Spleen (tissue), 11 donors: ENCODE measurements at regions not wholly inside any gene's neighbourhood (a gene's known extent, or its start where the extent isn't known, plus 50 kb on each side); places are given as distances from the start of the nearest gene placed in this dataset.

Experiments
- DNase-seq: peaks from one replicate; pipeline ENCODE4 v3.0.0-alpha.2; 2020
- H3K27ac ChIP-seq, 8 donors: fragments of 200-600 bp; sonication (generic) in 7 of 8; 1 replicate in 4 of 8; 2 replicates in 4 of 8; pipeline versions ENCODE4 v1.5.0 to v1.8.0; 2016 to 2021; ENCODE audit warnings: inconsistent platforms in 4 of 8, mild to moderate bottlenecking in 4 of 8, moderate library complexity in 1 of 8
- H3K27me3 ChIP-seq, 7 donors: fragments of 200-600 bp; sonication (generic) in 6 of 7; replicated peaks in 1 of 7; 1 replicate in 4 of 7; 2 replicates in 3 of 7; pipeline versions ENCODE4 v1.5.0 to v1.8.0; 2016 to 2021; ENCODE audit warnings: inconsistent platforms in 3 of 7, mild to moderate bottlenecking in 1 of 7
- H3K36me3 ChIP-seq, 6 donors: fragments of 200-600 bp; sonication (generic) in 5 of 6; 1 replicate in 4 of 6; 2 replicates in 2 of 6; pipeline versions ENCODE4 v1.5.0 to v1.8.0; 2016 to 2021; ENCODE audit warnings: inconsistent platforms in 2 of 6
- H3K4me1 ChIP-seq, 6 donors: fragments of 200-600 bp; sonication (generic) in 5 of 6; 1 replicate in 3 of 6; 2 replicates in 3 of 6; pipeline versions ENCODE4 v1.5.0 to v1.8.0; 2016 to 2021; ENCODE audit warnings: inconsistent platforms in 3 of 6
- H3K4me3 ChIP-seq, 8 donors: fragments of 200-600 bp; sonication (generic) in 7 of 8; 1 replicate in 4 of 8; 2 replicates in 4 of 8; pipeline versions ENCODE4 v1.5.0 to v1.8.0; 2016 to 2021; ENCODE audit warnings: inconsistent platforms in 4 of 8, mild to moderate bottlenecking in 4 of 8, moderate library complexity in 2 of 8
- H3K9me3 ChIP-seq, 8 donors: fragments of 200-600 bp; sonication (generic) in 7 of 8; 1 replicate in 4 of 8; 2 replicates in 4 of 8; pipeline versions ENCODE4 v1.5.0 to v1.8.0; 2016 to 2021; ENCODE audit warnings: inconsistent platforms in 4 of 8
- POLR2A ChIP-seq, 3 donors: fragments of 450-650 bp; IDR thresholded peaks; one replicate each; pipeline ENCODE4 v1.5.1; 2017; ENCODE audit warnings: antibody characterized with exemption in 3 of 3, mild to moderate bottlenecking in 1 of 3
- POLR2AphosphoS5 ChIP-seq, 3 donors: sonication (generic); formaldehyde crosslinking; IDR thresholded peaks; one replicate each; pipeline ENCODE4 v1.5.1; 2017; ENCODE audit warnings: antibody characterized with exemption in 3 of 3
- WGBS, 5 donors: extraction: QIAGEN DNeasy Blood & Tissue Kit in 3 of 5; methylation state at CpG; one replicate each; pipeline versions ENCODE4 v1.1.5 to v1.1.7; 2013 to 2018; 5-methylcytosine and 5-hydroxymethylcytosine counted together
- intact Hi-C: fragments of 100-400 bp; cut with DNase I; formaldehyde crosslinking; loops from one replicate; pipeline ENCODE4 v1.15.0; 2023; ENCODE audit warnings: low total_unique reads
- TF ChIP-seq, protein P1 (sequence below), 11 experiments: fragments of 200-600 bp in 7 of 11; fragments of 450-650 bp in 4 of 11; sonication (generic) in 4 of 11; IDR thresholded peaks in 8 of 11; conservative IDR thresholded peaks in 3 of 11; 1 replicate in 7 of 11; 2 replicates in 4 of 11; pipeline versions ENCODE4 v1.4.0 to v1.8.0; 2016 to 2021; ENCODE audit warnings: antibody characterized with exemption in 11 of 11, inconsistent platforms in 4 of 11, mild to moderate bottlenecking in 1 of 11
- donor health status: healthy with polysubstance abuse.
- donor health status: DM: no; HTN: no; CAD: no; lungs with moderate emphysema.
- donor health status: DM: no; HTN: no; CAD: no.
- donor health status: Bipolar disorder and iron deficiency.
- donor health status: healthy.
- donor health status: DM: no; HTN: no; CAD: no.
- donor health status: DM: yes; HTN: yes; CAD: no.

DNA sequence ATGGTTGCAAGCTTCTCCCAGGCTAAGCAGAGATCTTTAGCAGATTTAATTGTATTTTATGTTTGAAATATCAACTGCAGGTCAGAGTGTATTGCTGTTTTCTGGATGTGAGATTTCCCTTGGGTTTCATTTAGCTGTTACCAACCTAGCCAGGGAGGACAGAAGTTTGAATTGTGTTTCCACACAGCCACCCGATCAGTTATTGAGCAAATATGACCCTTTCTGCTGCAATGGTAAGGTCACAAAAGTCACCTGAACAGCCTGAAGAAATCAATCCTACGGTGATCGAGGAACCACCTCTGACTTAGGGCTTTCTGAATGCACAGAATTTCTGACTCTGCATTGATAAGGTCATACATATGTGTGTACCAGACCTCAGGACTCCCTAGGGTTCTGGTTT lies 419.9 kb downstream of the MAN2A1 start:
- TF ChIP-seq, protein P1, sequence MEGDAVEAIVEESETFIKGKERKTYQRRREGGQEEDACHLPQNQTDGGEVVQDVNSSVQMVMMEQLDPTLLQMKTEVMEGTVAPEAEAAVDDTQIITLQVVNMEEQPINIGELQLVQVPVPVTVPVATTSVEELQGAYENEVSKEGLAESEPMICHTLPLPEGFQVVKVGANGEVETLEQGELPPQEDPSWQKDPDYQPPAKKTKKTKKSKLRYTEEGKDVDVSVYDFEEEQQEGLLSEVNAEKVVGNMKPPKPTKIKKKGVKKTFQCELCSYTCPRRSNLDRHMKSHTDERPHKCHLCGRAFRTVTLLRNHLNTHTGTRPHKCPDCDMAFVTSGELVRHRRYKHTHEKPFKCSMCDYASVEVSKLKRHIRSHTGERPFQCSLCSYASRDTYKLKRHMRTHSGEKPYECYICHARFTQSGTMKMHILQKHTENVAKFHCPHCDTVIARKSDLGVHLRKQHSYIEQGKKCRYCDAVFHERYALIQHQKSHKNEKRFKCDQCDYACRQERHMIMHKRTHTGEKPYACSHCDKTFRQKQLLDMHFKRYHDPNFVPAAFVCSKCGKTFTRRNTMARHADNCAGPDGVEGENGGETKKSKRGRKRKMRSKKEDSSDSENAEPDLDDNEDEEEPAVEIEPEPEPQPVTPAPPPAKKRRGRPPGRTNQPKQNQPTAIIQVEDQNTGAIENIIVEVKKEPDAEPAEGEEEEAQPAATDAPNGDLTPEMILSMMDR (IDR thresholded peaks at IDR 0.05 in 8 of 11, conservative IDR thresholded peaks at IDR 0.05 in 3 of 11), result no peak
- TF ChIP-seq POLR2AphosphoS5 (IDR thresholded peaks at IDR 0.05) (no peak), POLR2A (IDR thresholded peaks at IDR 0.05) (no peak)
- no peak overlapping the region for H3K4me3 ChIP-seq
- no peaks in the 10 kb centered on the region for H3K27me3 ChIP-seq
- H3K36me3 ChIP-seq, result no peaks in the 10 kb centered on the region
- intact Hi-C loops, result no loop called here
- H3K9me3 ChIP-seq, result no peaks in the 10 kb centered on the region
- no peaks in the 10 kb centered on the region for H3K4me1 ChIP-seq
- DNase-seq, result no peak
- 81 to 94% (median 89%) methylated on average over 3 of the region's 3 CpGs for WGBS, 5 donors
- H3K27ac ChIP-seq, result no peak overlapping the region

DNA sequence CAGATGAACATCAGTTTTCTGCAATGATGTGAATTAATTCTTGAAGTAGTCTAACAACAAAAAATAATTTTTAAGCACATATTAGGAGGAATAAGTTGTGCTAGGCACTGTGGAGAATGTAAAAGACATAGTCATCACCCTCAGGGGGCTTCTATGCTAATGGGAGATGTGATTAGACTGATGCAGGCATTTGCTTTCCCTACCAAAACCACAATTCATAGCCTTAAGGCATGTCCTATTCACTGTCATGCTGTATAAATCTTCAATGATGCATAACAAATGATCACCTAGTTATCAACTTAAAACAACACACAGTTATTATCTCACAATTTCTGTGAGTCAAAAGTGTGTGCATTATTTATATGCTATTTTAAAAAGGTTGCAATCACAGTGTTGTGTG lies 422.6 kb downstream of the MAN2A1 start:
- H3K4me1 ChIP-seq, result no peaks in the 10 kb centered on the region
- no peak for DNase-seq
- H3K36me3 ChIP-seq, result no peaks in the 10 kb centered on the region
- peaks cover 0 to 13% (median 7%) of the 10 kb centered on the region in 8 donors for H3K9me3 ChIP-seq
- no peak for TF ChIP-seq POLR2A (IDR thresholded peaks at IDR 0.05)
- TF ChIP-seq, protein P1 (IDR thresholded peaks at IDR 0.05 in 8 of 11, conservative IDR thresholded peaks at IDR 0.05 in 3 of 11), result no peak
- TF ChIP-seq POLR2AphosphoS5 (IDR thresholded peaks at IDR 0.05), result no peak
- intact Hi-C loops, result no loop called here
- H3K27me3 ChIP-seq, result no peaks in the 10 kb centered on the region
- no peak overlapping the region for H3K4me3 ChIP-seq
- H3K27ac ChIP-seq, result no peak overlapping the region

DNA sequence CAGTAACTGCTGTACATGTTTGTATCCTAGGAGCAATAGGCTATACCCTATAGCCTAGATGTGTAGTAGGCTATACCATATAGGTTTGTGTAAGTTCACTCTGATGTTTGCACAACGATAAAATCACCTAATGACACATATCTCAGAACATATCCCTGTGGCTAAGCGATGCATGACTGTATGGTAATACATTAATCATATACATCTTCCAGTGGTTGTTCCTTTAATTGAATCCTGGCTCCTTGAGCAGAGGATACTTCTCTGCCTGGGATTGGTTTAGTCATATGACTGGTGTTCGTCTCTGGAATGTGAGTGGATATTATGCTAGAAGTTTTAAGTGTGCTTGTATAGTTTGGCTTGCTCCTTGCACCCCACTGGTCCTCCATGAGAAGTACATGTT lies 425.8 kb downstream of the MAN2A1 start:
- Histone ChIP-seq H3K27me3 (no peaks in the 10 kb centered on the region), H3K36me3 (no peaks in the 10 kb centered on the region), H3K4me3 (no peak overlapping the region), H3K27ac (no peak overlapping the region), H3K4me1 (no peaks in the 10 kb centered on the region), H3K9me3 (peaks cover 0 to 32% (median 19%) of the 10 kb centered on the region in 8 donors)
- intact Hi-C loops, result no loop called here
- DNase-seq, result no peak
- 79 to 93% (median 84%) methylated on average over 3 of the region's 3 CpGs for WGBS, 5 donors
- TF ChIP-seq, protein P1 (IDR thresholded peaks at IDR 0.05 in 8 of 11, conservative IDR thresholded peaks at IDR 0.05 in 3 of 11), result no peak
- no peak for TF ChIP-seq POLR2AphosphoS5 (IDR thresholded peaks at IDR 0.05)
- no peak for TF ChIP-seq POLR2A (IDR thresholded peaks at IDR 0.05)

DNA sequence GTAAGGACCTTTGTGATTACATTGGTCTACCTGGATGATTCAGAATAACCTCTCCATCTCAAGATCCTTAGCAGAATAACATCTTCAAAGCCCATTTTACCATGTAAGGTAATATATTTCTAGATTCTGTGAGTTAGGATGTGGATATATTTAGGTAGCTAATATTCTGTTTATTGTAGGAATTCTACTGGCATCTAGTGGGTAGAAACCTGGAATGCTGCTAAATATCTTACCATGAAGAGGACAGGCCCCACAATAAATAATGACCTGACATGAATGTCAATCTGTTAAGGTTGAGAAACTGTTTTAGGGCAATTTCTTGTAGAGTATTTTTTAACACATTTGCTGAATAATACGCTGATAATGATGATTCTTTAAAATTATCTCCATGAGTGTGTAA lies 426.8 kb downstream of the MAN2A1 start:
- no peak overlapping the region for H3K27ac ChIP-seq
- intact Hi-C loops, result no loop called here
- H3K36me3 ChIP-seq, result no peaks in the 10 kb centered on the region
- 70 to 86% (median 80%) methylated on average over 1 of the region's 1 CpG for WGBS, 5 donors
- no peaks in the 10 kb centered on the region for H3K4me1 ChIP-seq
- H3K27me3 ChIP-seq, result no peaks in the 10 kb centered on the region
- no peak for TF ChIP-seq POLR2AphosphoS5 (IDR thresholded peaks at IDR 0.05)
- TF ChIP-seq POLR2A (IDR thresholded peaks at IDR 0.05), result no peak
- TF ChIP-seq, protein P1 (IDR thresholded peaks at IDR 0.05 in 8 of 11, conservative IDR thresholded peaks at IDR 0.05 in 3 of 11), result no peak
- peaks cover 0 to 32% (median 19%) of the 10 kb centered on the region in 8 donors for H3K9me3 ChIP-seq
- DNase-seq, result no peak
- no peak overlapping the region for H3K4me3 ChIP-seq
